ENCODE measurements at regions not wholly inside any gene's neighbourhood (a gene's known extent, or its start where the extent isn't known, plus 50 kb on each side); places are given as distances from the start of the nearest gene placed in this dataset.

DNA sequence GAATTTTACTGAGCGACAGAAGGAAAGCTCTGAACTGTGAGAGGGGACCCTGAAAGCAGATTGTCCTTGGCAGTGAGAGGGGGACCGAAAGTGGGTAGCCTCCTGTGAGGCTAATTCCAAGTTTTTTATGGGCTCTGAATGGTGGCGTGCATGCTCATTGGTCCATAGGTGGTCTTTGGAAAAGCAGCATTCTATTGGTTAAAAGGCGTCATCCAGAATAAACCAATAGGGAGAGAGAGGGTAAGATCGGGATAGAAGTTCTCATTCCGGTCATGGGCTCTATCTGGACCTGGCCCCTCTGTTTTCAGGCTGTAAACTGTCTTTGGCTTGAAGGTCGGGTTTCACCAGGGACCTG is 539.8 kb upstream of the PCDH9 start:
- TF ChIP-seq EZH2 (IDR thresholded peaks at IDR 0.05) (no peak), POLR2AphosphoS5 (IDR thresholded peaks at IDR 0.05; ENCODE audit: borderline replicate concordance, low read depth, low read length) (no peak)

Data from SK-N-MC (cell line).